KMS-11 (cell line): ENCODE measurements at regions not wholly inside any gene's neighbourhood (a gene's known extent, or its start where the extent isn't known, plus 50 kb on each side); places are given as distances from the start of the nearest gene placed in this dataset.

ENCODE experiments used
- H2AFZ ChIP-seq: fragments of 200-600 bp; sonication (generic); 2 replicates; pipeline ENCODE4 v1.6.1; 2016; ENCODE audit warnings: antibody characterized with exemption, mixed run types, low read depth
- H3K27ac ChIP-seq: fragments of 200-600 bp; sonication (generic); 2 replicates; pipeline ENCODE4 v1.6.1; 2016; ENCODE audit warnings: mild to moderate bottlenecking, mixed run types
- H3K27me3 ChIP-seq: fragments of 200-600 bp; sonication (generic); 2 replicates; pipeline ENCODE4 v1.6.1; 2017; ENCODE audit warnings: mild to moderate bottlenecking, low read depth, mixed run types, moderate library complexity; ENCODE audit not compliant: insufficient read depth
- H3K36me3 ChIP-seq: fragments of 200-600 bp; sonication (generic); 2 replicates; pipeline ENCODE4 v1.6.1; 2017; ENCODE audit warnings: mild to moderate bottlenecking, mixed run types; ENCODE audit not compliant: insufficient read depth
- H3K4me1 ChIP-seq: fragments of 200-600 bp; sonication (generic); 2 replicates; pipeline ENCODE4 v1.6.1; 2016; ENCODE audit warnings: mild to moderate bottlenecking, low read depth, mixed run types; ENCODE audit not compliant: poor library complexity, severe bottlenecking
- H3K4me2 ChIP-seq: fragments of 200-600 bp; sonication (generic); 2 replicates; pipeline ENCODE4 v1.7.0; 2016; ENCODE audit warnings: mild to moderate bottlenecking, mixed run types
- H3K4me3 ChIP-seq: fragments of 200-600 bp; sonication (generic); IDR thresholded peaks from 2 replicates; pipeline ENCODE4 v1.6.1; 2017; ENCODE audit warnings: low read depth, low read length, mixed read lengths; ENCODE audit not compliant: insufficient read depth
- H3K79me2 ChIP-seq: fragments of 200-600 bp; sonication (generic); 2 replicates; pipeline ENCODE4 v1.6.1; 2016; ENCODE audit warnings: low read depth, mixed run types; ENCODE audit not compliant: insufficient read depth
- H3K9ac ChIP-seq: fragments of 200-600 bp; sonication (generic); 2 replicates; pipeline ENCODE4 v1.6.1; 2016; ENCODE audit warnings: mild to moderate bottlenecking, mixed run types
- H4K20me1 ChIP-seq: fragments of 200-600 bp; sonication (generic); 2 replicates; pipeline ENCODE4 v1.6.1; 2016; ENCODE audit warnings: mild to moderate bottlenecking, mixed run types; ENCODE audit not compliant: insufficient read depth
- CTCF ChIP-seq: fragments of 200-600 bp; sonication (generic); conservative IDR thresholded peaks from 2 replicates; pipeline ENCODE4 v1.6.1; 2017; ENCODE audit warnings: low read depth, mild to moderate bottlenecking, antibody characterized with exemption, low read length, moderate library complexity, mixed read lengths

GRCh38 chr3:1908651-1909445 lies 189.8 kb upstream of the CNTN4 start:
- Histone ChIP-seq H3K79me2 (no peaks in the 10 kb centered on the region), H3K9ac (no peak overlapping the region), H3K4me2 (no peak overlapping the region), H3K27ac (no peak overlapping the region), H4K20me1 (no peaks in the 10 kb centered on the region), H3K4me3 (no peak overlapping the region), H3K4me1 (no peaks in the 10 kb centered on the region), H3K36me3 (no peaks in the 10 kb centered on the region), H3K27me3 (no peaks in the 10 kb centered on the region), H2AFZ (no peak overlapping the region)
- no peak for TF ChIP-seq CTCF

- Histone ChIP-seq H3K79me2 (no peaks in the 10 kb centered on the region), H3K4me3 (no peak overlapping the region), H2AFZ (no peak overlapping the region), H3K4me2 (no peak overlapping the region), H3K4me1 (no peaks in the 10 kb centered on the region), H4K20me1 (no peaks in the 10 kb centered on the region), H3K36me3 (no peaks in the 10 kb centered on the region), H3K27ac (no peak overlapping the region), H3K27me3 (no peaks in the 10 kb centered on the region), H3K9ac (no peak overlapping the region)
- TF ChIP-seq CTCF: no peak
Measured at GRCh38 chr3:1910322-1910721, 188.3 kb upstream of the CNTN4 start.

- Histone ChIP-seq H4K20me1 (no peaks in the 10 kb centered on the region), H3K4me2 (no peak overlapping the region)
Measured at GRCh38 chr3:1929788-1930414, 168.8 kb upstream of the CNTN4 start.

GRCh38 chr3:1938975-1939374 lies 159.7 kb upstream of the CNTN4 start:
- no peak overlapping the region for H3K27ac ChIP-seq
- no peak overlapping the region for H3K9ac ChIP-seq
- H2AFZ ChIP-seq: no peak overlapping the region
- no peak for TF ChIP-seq CTCF
- H3K4me1 ChIP-seq: peaks cover 12% of the 10 kb centered on the region
- H3K4me2 ChIP-seq: no peak overlapping the region
- no peaks in the 10 kb centered on the region for H4K20me1 ChIP-seq
- H3K79me2 ChIP-seq: no peaks in the 10 kb centered on the region
- H3K27me3 ChIP-seq: no peaks in the 10 kb centered on the region
- H3K4me3 ChIP-seq: no peak overlapping the region
- no peaks in the 10 kb centered on the region for H3K36me3 ChIP-seq

More at GRCh38 chr3:1929788-1930414, 168.8 kb upstream of the CNTN4 start:
- no peaks in the 10 kb centered on the region for H3K27me3 ChIP-seq
- no peaks in the 10 kb centered on the region for H3K36me3 ChIP-seq
- H3K9ac ChIP-seq: no peak overlapping the region
- TF ChIP-seq CTCF: no peak
- H2AFZ ChIP-seq: no peak overlapping the region
- no peaks in the 10 kb centered on the region for H3K4me1 ChIP-seq
- no peaks in the 10 kb centered on the region for H3K79me2 ChIP-seq
- no peak overlapping the region for H3K27ac ChIP-seq
- no peak overlapping the region for H3K4me3 ChIP-seq
